Head of caudate nucleus (tissue), 42 donors: ENCODE measurements at regions not wholly inside any gene's neighbourhood (a gene's known extent, or its start where the extent isn't known, plus 50 kb on each side); places are given as distances from the start of the nearest gene placed in this dataset.

Experiments
- DNase-seq, 42 donors: peaks; one replicate each; pipeline versions ENCODE4 v3.0.0 to v3.0.0-alpha.2; 2020 to 2021; ENCODE audit warnings: mixed read lengths in 7 of 42
- intact Hi-C: fragments of 100-400 bp; cut with DNase I; formaldehyde crosslinking; loops from one replicate; pipeline ENCODE4 v1.15.0; 2022

DNA sequence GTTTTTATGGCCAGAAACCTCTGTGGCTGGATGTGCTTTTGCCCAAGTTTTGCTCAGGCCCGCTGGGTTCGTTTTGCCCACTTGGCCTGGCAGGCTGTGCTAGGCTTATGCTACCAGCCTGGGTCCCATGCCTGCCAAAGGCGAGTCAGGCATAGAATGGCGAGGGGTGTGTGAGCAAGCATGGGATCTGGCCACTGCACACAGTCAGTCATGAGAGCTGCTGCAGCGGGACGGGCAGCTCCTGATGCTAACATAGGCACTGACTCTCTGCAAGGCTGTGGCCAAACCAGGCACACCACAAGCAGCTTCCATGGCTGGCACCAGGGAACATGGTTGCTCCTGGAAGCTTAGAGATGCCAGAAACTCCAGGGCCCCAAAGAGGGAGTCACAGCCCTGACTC, 52.9 kb upstream of the PCDH15 start:
- DNase-seq: no peak
- intact Hi-C loops: no loop called here
